ENCODE measurements at regions not wholly inside any gene's neighbourhood (a gene's known extent, or its start where the extent isn't known, plus 50 kb on each side); places are given as distances from the start of the nearest gene placed in this dataset.
"Not testable (repeated sequence)": the region's sequence is repeated elsewhere in the genome, so short reads cannot be mapped to it uniquely, and the experiment has no call there.

DNA sequence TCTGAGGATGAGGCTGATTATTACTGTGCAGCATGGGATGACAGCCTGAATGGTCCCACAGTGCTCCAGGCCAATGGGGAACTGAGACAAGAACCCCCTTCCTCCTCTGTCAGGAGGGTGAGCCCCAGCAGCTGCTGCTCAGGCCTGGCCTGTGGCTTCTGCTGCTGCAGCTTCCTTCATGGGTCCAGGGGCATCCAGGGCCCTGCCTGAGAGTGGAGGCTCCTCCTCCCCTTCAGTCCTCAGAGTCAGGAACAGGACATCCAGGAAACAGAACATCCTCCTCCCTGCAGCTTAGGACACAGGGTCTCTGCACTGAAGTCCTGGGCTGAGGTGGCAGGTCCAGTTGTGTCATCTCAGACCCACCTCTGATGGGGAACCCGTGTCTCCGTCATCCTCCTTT, 127.2 kb downstream of the ZNF280B start:
- H3K9me3 Mint-ChIP-seq; intact Hi-C loops (cut with micrococcal nuclease): not testable (repeated sequence)
- peaks cover 42% of the 10 kb centered on the region for H3K27me3 Mint-ChIP-seq (ENCODE audit: low read depth)

DNA sequence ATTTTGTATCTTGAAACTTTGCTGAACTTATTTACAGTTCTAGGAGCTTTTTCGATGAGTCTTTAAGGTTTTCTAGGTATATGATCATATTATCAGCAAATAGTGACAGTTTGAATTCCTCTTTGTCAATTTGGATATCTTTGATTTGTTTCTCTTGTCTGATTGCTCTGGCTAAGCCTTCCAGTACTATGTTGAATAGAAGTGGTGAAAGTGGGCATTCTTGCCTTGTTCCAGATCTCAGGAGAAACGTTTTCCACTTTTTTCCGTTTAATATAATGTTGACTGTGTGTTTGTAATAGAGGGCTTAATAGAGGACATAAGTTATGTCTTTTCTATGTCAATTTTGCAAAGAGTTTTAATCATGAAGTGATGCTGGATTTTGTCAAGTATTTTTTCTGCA, 124.3 kb downstream of the ZNF280B start:
- no peaks in the 10 kb centered on the region for H3K9me3 Mint-ChIP-seq
- peaks cover 38% of the 10 kb centered on the region for H3K27me3 Mint-ChIP-seq (ENCODE audit: low read depth)
- no peak overlapping the region for H3K27ac Mint-ChIP-seq
- no peak overlapping the region for H3K4me3 Mint-ChIP-seq (ENCODE audit: low read depth)
- H3K4me1 Mint-ChIP-seq (ENCODE audit: low read depth), result no peaks in the 10 kb centered on the region
- intact Hi-C loops (cut with micrococcal nuclease), result no loop called here
- no peak for DNase-seq (ENCODE audit: low spot score)
- no peaks in the 10 kb centered on the region for H3K36me3 Mint-ChIP-seq (ENCODE audit: low read depth)

More for the DNA sequence above, 127.2 kb downstream of the ZNF280B start:
- not testable (repeated sequence) for H3K36me3 Mint-ChIP-seq (ENCODE audit: low read depth); H3K4me1 Mint-ChIP-seq (ENCODE audit: low read depth); DNase-seq (ENCODE audit: low spot score); H3K4me3 Mint-ChIP-seq (ENCODE audit: low read depth); H3K27ac Mint-ChIP-seq

DNA sequence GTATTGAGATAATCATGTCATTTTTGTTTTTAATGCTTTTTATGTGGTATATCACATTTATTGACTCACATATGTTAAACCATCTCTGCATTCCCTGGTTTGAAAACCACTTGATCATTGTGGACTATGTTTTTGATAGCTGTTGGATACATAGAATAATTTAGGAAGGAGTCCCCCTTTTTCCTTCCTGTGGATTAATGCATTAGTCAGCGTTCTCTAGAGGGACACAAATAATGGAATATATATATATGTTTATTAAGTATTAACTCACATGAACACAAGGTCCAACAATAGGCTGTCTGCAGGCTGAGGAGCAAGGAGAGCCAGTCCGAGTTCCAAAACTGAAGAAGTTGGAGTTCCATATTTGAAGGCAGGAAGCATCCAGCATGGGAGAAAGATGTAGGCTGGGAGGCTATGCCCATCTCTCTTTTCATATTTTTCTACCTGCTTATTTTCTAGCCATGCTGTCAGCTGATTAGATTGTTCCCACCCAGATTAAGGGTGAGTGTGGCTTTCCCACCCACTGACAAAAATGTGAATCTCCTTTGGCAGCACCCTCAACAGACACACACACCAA, 123.8 kb downstream of the ZNF280B start:
- no peak for DNase-seq (ENCODE audit: low spot score)
- H3K27me3 Mint-ChIP-seq (ENCODE audit: low read depth), result peaks cover 36% of the 10 kb centered on the region
- no peaks in the 10 kb centered on the region for H3K4me1 Mint-ChIP-seq (ENCODE audit: low read depth)
- no peaks in the 10 kb centered on the region for H3K36me3 Mint-ChIP-seq (ENCODE audit: low read depth)
- H3K27ac Mint-ChIP-seq, result no peak overlapping the region
- intact Hi-C loops (cut with micrococcal nuclease), result no loop called here
- no peaks in the 10 kb centered on the region for H3K9me3 Mint-ChIP-seq
- H3K4me3 Mint-ChIP-seq (ENCODE audit: low read depth), result no peak overlapping the region

DNA sequence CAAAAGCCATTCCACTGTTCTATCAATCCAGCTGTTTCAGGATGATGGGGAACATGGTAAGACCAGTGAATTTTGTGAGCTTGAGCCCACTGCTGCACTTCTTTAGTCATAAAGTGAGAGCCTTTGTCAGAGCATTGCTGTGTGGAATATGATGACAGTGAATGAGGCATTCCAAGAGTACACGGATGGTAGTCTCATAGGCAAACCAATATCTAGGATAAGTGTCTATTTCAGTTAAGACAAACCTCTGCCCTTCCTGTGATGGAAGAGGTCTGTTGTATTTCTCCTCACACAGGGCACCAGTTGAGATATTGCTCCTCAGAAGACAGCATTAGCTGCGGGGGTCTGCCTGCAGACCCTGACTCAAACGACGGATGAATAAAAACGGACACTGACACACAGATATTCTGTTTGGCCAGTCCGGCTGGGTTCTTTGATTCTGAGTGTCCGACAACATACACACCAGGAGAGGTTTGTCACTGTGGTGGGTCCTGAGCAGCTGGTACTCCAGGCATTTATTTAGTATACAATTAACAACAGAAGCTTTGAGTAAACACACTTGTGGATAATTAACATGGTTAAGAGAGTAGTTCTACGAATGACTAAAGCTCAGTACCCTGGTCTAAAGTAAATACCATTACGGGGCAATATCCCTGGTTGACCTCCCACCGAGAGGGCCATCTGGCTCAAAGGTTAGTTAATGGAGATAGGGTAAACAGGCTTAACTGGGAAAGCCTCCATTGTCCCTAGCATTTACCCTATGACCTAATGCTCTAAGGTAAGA, 121.7 kb downstream of the ZNF280B start:
- Mint-ChIP-seq H3K9me3 (no peaks in the 10 kb centered on the region), H3K27me3 (ENCODE audit: low read depth) (peaks cover 30% of the 10 kb centered on the region), H3K4me3 (ENCODE audit: low read depth) (no peak overlapping the region), H3K4me1 (ENCODE audit: low read depth) (no peaks in the 10 kb centered on the region), H3K27ac (no peak overlapping the region), H3K36me3 (ENCODE audit: low read depth) (no peaks in the 10 kb centered on the region)
- intact Hi-C loops (cut with micrococcal nuclease), result no loop called here
- DNase-seq (ENCODE audit: low spot score), result no peak

DNA sequence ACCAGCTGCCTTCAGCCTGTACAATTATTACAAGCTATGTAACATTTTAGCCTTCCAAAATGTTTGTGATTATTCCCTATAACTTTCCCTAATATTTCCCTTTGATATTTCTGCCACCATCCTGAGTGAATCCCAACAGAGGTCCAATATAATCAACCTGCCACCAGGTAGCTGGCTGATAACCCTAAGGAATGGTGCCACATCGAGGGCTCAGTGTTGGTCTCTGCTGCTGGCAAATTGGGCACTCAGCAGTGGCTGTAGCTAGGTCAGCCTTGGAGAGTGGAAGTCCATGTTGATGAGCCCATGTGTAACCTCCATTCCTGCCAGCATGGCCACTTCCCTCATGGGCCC, 121.2 kb downstream of the ZNF280B start:
- H3K27ac Mint-ChIP-seq, result no peak overlapping the region
- intact Hi-C loops (cut with micrococcal nuclease), result no loop called here
- no peaks in the 10 kb centered on the region for H3K36me3 Mint-ChIP-seq (ENCODE audit: low read depth)
- H3K27me3 Mint-ChIP-seq (ENCODE audit: low read depth), result peaks cover 30% of the 10 kb centered on the region
- H3K4me3 Mint-ChIP-seq (ENCODE audit: low read depth), result no peak overlapping the region
- DNase-seq (ENCODE audit: low spot score), result no peak
- no peaks in the 10 kb centered on the region for H3K9me3 Mint-ChIP-seq
- no peaks in the 10 kb centered on the region for H3K4me1 Mint-ChIP-seq (ENCODE audit: low read depth)

DNA sequence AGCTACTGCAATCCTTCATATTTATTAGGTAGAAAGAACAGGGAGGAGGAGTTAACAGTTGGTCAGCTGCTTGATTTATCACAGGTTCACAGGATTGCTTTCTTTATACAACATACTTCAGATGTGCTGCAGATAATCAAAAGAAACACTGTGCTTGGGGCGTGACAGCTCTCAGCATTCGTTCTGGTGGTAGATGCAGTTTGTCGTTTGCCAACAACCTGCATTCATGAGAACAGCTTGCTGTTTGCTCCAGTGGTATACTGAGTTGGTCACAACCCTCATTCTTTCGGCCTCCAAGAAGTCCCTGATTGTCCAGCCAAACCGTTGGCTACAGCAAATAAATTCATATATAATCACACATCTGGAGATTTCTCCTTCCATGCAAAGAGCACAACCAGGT, 120.5 kb downstream of the ZNF280B start:
- Mint-ChIP-seq H3K4me3 (ENCODE audit: low read depth) (no peak overlapping the region), H3K4me1 (ENCODE audit: low read depth) (no peaks in the 10 kb centered on the region), H3K27me3 (ENCODE audit: low read depth) (peaks cover 27% of the 10 kb centered on the region), H3K9me3 (no peaks in the 10 kb centered on the region), H3K36me3 (ENCODE audit: low read depth) (no peaks in the 10 kb centered on the region), H3K27ac (no peak overlapping the region)
- DNase-seq (ENCODE audit: low spot score), result no peak
- intact Hi-C loops (cut with micrococcal nuclease), result no loop called here

DNA sequence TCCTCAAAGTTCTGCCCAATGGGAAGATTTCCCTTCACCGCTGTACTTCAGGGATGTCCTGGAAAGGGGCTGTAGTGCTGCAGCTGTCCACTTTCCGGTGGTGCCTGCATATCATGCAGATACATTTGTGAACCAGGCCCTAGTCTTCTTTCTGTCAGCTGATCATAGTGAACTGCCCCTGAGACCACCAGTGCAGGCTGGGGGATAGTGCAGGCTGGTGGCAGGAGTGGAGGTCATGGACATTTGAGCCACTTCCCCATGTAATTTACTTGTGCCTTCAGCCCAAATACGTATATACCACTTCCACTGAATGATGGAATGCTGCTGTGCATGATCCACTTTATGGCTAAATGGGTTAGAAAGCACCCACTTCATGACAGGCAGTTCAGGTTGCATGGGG, 120.0 kb downstream of the ZNF280B start:
- H3K27me3 Mint-ChIP-seq (ENCODE audit: low read depth), result peaks cover 23% of the 10 kb centered on the region
- no peak for DNase-seq (ENCODE audit: low spot score)
- H3K27ac Mint-ChIP-seq, result no peak overlapping the region
- no peaks in the 10 kb centered on the region for H3K9me3 Mint-ChIP-seq
- no peaks in the 10 kb centered on the region for H3K4me1 Mint-ChIP-seq (ENCODE audit: low read depth)
- no peak overlapping the region for H3K4me3 Mint-ChIP-seq (ENCODE audit: low read depth)
- intact Hi-C loops (cut with micrococcal nuclease), result no loop called here
- no peaks in the 10 kb centered on the region for H3K36me3 Mint-ChIP-seq (ENCODE audit: low read depth)

DNA sequence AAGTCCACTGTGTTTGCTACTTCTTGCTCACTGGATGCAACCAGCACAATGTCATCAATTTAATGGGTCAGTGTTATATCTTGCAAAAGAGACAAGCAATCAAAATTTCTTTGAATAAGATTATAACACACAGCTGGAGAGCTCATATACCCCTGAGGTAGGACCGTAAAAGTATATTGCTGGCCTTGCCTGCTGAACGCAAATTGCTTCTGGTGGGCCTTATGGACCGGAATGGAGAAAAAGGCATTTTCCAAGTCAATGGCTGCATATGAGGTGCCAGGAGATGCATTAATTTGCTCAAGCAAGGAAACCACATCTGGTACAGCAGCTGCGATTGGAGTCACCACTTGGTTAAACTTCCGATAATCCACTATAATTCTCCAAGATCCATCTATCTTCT, 119.1 kb downstream of the ZNF280B start:
- no peak for DNase-seq (ENCODE audit: low spot score)
- Mint-ChIP-seq H3K36me3 (ENCODE audit: low read depth) (no peaks in the 10 kb centered on the region), H3K9me3 (no peaks in the 10 kb centered on the region), H3K4me1 (ENCODE audit: low read depth) (no peaks in the 10 kb centered on the region), H3K27ac (no peak overlapping the region), H3K4me3 (ENCODE audit: low read depth) (no peak overlapping the region), H3K27me3 (ENCODE audit: low read depth) (peaks cover 18% of the 10 kb centered on the region)
- intact Hi-C loops (cut with micrococcal nuclease), result no loop called here

DNA sequence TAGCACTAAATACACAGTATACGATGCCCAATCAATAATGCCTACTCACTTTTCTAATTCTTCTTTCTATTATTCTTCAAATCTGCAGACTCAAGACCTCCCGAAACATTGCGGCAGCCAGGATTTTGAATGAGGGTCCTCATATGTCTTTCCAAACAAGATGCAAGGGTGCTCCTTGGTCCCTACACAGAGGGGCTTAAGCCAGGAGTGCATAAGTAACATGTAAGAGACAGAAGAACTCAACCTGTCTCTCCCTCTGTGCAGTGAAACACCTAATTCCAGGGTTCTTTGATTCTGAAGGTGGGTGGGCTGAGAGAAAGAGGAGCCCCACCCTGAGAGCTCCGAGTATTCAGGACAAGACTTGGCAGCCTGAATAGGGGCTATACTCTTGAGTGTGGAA, 117.6 kb downstream of the ZNF280B start:
- peaks cover 14% of the 10 kb centered on the region for H3K27me3 Mint-ChIP-seq (ENCODE audit: low read depth)
- no peaks in the 10 kb centered on the region for H3K4me1 Mint-ChIP-seq (ENCODE audit: low read depth)
- H3K27ac Mint-ChIP-seq, result no peak overlapping the region
- DNase-seq (ENCODE audit: low spot score), result no peak
- no peak overlapping the region for H3K4me3 Mint-ChIP-seq (ENCODE audit: low read depth)
- H3K36me3 Mint-ChIP-seq (ENCODE audit: low read depth), result no peaks in the 10 kb centered on the region
- intact Hi-C loops (cut with micrococcal nuclease), result no loop called here
- H3K9me3 Mint-ChIP-seq, result no peaks in the 10 kb centered on the region

DNA sequence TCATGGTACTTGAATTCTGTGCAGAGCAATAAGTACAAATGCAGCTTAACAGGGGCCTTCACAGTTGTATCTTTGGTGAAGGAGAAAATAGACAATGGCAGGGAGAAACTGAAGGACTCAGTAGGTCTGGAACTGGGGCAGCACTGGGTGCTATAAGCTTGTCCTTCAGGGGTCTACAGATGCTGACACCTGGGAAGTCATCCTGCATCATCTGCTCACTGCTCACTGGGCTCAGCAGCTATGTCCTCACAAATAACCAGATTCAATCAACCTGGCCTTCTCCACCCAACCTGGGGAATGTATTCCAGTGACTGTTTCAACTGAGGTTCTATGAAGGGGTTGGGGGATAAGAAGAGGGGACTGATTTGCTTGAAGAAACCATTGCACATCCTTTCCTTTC, 117.0 kb downstream of the ZNF280B start:
- H3K27ac Mint-ChIP-seq, result no peak overlapping the region
- H3K27me3 Mint-ChIP-seq (ENCODE audit: low read depth), result peaks cover 14% of the 10 kb centered on the region
- H3K4me1 Mint-ChIP-seq (ENCODE audit: low read depth), result no peaks in the 10 kb centered on the region
- DNase-seq (ENCODE audit: low spot score), result no peak
- H3K9me3 Mint-ChIP-seq, result no peaks in the 10 kb centered on the region
- no peak overlapping the region for H3K4me3 Mint-ChIP-seq (ENCODE audit: low read depth)
- intact Hi-C loops (cut with micrococcal nuclease), result no loop called here
- H3K36me3 Mint-ChIP-seq (ENCODE audit: low read depth), result no peaks in the 10 kb centered on the region

DNA sequence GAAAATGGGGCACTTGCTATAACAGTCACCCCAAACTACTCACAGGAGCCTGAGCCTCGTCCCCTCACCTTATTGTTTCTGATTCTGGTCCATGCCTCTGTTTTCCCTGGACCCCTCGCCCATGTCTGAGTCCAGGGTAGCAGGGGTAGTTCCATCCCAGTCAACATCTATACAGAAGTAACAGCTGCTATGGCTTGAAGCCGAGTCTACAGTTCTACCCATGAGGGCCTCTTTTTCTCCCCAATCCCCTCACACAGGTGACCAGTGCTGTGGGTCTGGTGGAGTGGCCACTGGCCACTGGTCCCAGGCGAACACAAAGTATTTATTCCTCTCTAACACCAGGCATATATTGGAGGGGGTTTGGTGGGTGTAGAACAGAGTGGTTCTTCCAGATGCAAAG, 116.4 kb downstream of the ZNF280B start:
- intact Hi-C loops (cut with micrococcal nuclease), result no loop called here
- no peak overlapping the region for H3K27ac Mint-ChIP-seq
- H3K27me3 Mint-ChIP-seq (ENCODE audit: low read depth), result peaks cover 16% of the 10 kb centered on the region
- no peaks in the 10 kb centered on the region for H3K9me3 Mint-ChIP-seq
- no peaks in the 10 kb centered on the region for H3K36me3 Mint-ChIP-seq (ENCODE audit: low read depth)
- H3K4me1 Mint-ChIP-seq (ENCODE audit: low read depth), result no peaks in the 10 kb centered on the region
- H3K4me3 Mint-ChIP-seq (ENCODE audit: low read depth), result no peak overlapping the region
- DNase-seq (ENCODE audit: low spot score), result no peak

DNA sequence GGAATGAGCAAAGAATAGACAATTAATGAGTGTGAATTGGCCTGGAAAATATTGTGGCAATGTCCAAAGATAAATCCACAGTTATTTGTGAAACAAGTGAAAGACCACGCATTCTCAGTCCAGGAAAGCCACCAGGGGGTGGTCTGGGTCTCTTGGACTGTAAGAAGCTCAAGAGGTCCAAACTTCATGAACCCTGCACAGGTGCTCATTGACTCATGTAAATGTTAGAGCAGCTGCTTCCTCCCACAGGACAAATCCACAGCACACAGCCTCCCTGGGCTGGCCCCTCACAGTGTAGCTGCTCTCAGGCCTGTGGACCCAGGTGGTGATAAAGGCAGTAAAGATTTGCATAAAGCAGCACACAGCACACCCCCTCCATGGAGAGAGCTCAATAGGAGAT, 114.0 kb downstream of the ZNF280B start:
- no peaks in the 10 kb centered on the region for H3K4me1 Mint-ChIP-seq (ENCODE audit: low read depth)
- no peak for DNase-seq (ENCODE audit: low spot score)
- peaks cover 16% of the 10 kb centered on the region for H3K27me3 Mint-ChIP-seq (ENCODE audit: low read depth)
- no peak overlapping the region for H3K27ac Mint-ChIP-seq
- no peaks in the 10 kb centered on the region for H3K9me3 Mint-ChIP-seq
- no peak overlapping the region for H3K4me3 Mint-ChIP-seq (ENCODE audit: low read depth)
- H3K36me3 Mint-ChIP-seq (ENCODE audit: low read depth), result no peaks in the 10 kb centered on the region
- intact Hi-C loops (cut with micrococcal nuclease), result no loop called here

DNA sequence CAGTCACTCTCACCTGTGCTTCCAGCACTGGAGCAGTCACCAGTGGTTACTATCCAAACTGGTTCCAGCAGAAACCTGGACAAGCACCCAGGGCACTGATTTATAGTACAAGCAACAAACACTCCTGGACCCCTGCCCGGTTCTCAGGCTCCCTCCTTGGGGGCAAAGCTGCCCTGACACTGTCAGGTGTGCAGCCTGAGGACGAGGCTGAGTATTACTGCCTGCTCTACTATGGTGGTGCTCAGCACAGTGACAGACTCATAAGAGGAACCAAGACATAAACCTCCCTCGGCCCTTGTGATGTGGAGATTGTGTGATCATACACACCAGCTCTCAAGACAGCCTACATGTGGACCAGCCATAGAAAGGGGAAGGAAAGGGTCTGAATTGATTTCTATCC, 113.3 kb downstream of the ZNF280B start:
- no peaks in the 10 kb centered on the region for H3K9me3 Mint-ChIP-seq
- DNase-seq (ENCODE audit: low spot score), result no peak
- H3K36me3 Mint-ChIP-seq (ENCODE audit: low read depth), result no peaks in the 10 kb centered on the region
- intact Hi-C loops (cut with micrococcal nuclease), result no loop called here
- peaks cover 15% of the 10 kb centered on the region for H3K27me3 Mint-ChIP-seq (ENCODE audit: low read depth)
- H3K4me3 Mint-ChIP-seq (ENCODE audit: low read depth), result no peak overlapping the region
- no peak overlapping the region for H3K27ac Mint-ChIP-seq
- H3K4me1 Mint-ChIP-seq (ENCODE audit: low read depth), result no peaks in the 10 kb centered on the region
